Central memory CD8-positive, alpha-beta T cell (primary cell): ENCODE measurements at regions not wholly inside any gene's neighbourhood (a gene's known extent, or its start where the extent isn't known, plus 50 kb on each side); places are given as distances from the start of the nearest gene placed in this dataset.

ENCODE experiments used
- ATAC-seq: fragments of 150-1000 bp; cut with Tn5 transposase; replicated peaks from 2 replicates; pipeline ENCODE4 v1.10.0; 2022; ENCODE audit warnings: mild to moderate bottlenecking, moderate FRiP score, moderate number of reproducible peaks; ENCODE audit not compliant: poor library complexity, severe bottlenecking; ENCODE audit errors: extremely low read depth
- DNase-seq, 2 donors: peaks; one replicate each; pipeline ENCODE4 v3.0.0; 2021; ENCODE audit warnings: low spot score in 2 of 2
- H3K27ac Mint-ChIP-seq: one replicate; pipeline ENCODE4 v1.8.0; 2022; ENCODE audit warnings: low read depth, mild to moderate bottlenecking, moderate library complexity, mixed read lengths
- H3K27me3 Mint-ChIP-seq: one replicate; pipeline ENCODE4 v1.8.0; 2022; ENCODE audit warnings: mixed read lengths
- H3K36me3 Mint-ChIP-seq: one replicate; pipeline ENCODE4 v1.8.0; 2022; ENCODE audit warnings: mild to moderate bottlenecking, moderate library complexity, mixed read lengths; ENCODE audit not compliant: insufficient read depth
- H3K4me1 Mint-ChIP-seq: one replicate; pipeline ENCODE4 v1.8.0; 2022; ENCODE audit warnings: mixed read lengths
- H3K4me3 Mint-ChIP-seq: one replicate; pipeline ENCODE4 v1.8.0; 2022; ENCODE audit warnings: mild to moderate bottlenecking, moderate library complexity, mixed read lengths
- H3K9me3 Mint-ChIP-seq: one replicate; pipeline ENCODE4 v1.8.0; 2022; ENCODE audit warnings: mixed read lengths

- H3K27ac Mint-ChIP-seq: no peak overlapping the region
- H3K27me3 Mint-ChIP-seq: no peaks in the 10 kb centered on the region
- H3K9me3 Mint-ChIP-seq: peaks cover 19% of the 10 kb centered on the region
- H3K4me3 Mint-ChIP-seq: no peak overlapping the region
- DNase-seq: no peak
- H3K4me1 Mint-ChIP-seq: no peaks in the 10 kb centered on the region
- no peak for ATAC-seq
- no peaks in the 10 kb centered on the region for H3K36me3 Mint-ChIP-seq
Observed at GRCh38 chr11:80083531-80083951, 642.7 kb upstream of the TENM4 start.

GRCh38 chr11:80082406-80082805, 641.6 kb upstream of the TENM4 start:
- Mint-ChIP-seq H3K27ac (no peak overlapping the region), H3K4me1 (no peaks in the 10 kb centered on the region), H3K36me3 (no peaks in the 10 kb centered on the region), H3K27me3 (no peaks in the 10 kb centered on the region), H3K4me3 (no peak overlapping the region), H3K9me3 (peaks cover 21% of the 10 kb centered on the region)
- DNase-seq: no peak
- no peak for ATAC-seq

GRCh38 chr11:80077113-80077512, 636.3 kb upstream of the TENM4 start:
- no peaks in the 10 kb centered on the region for H3K27me3 Mint-ChIP-seq
- no peak for DNase-seq
- no peaks in the 10 kb centered on the region for H3K36me3 Mint-ChIP-seq
- H3K27ac Mint-ChIP-seq: no peak overlapping the region
- ATAC-seq: no peak
- peaks cover 26% of the 10 kb centered on the region for H3K9me3 Mint-ChIP-seq
- no peak overlapping the region for H3K4me3 Mint-ChIP-seq
- H3K4me1 Mint-ChIP-seq: no peaks in the 10 kb centered on the region

- no peaks in the 10 kb centered on the region for H3K4me1 Mint-ChIP-seq
- H3K36me3 Mint-ChIP-seq: no peaks in the 10 kb centered on the region
- DNase-seq (no peak), ATAC-seq (no peak)
- no peak overlapping the region for H3K27ac Mint-ChIP-seq
- H3K27me3 Mint-ChIP-seq: no peaks in the 10 kb centered on the region
- H3K9me3 Mint-ChIP-seq: peaks cover 26% of the 10 kb centered on the region
- no peak overlapping the region for H3K4me3 Mint-ChIP-seq
Observed at GRCh38 chr11:80074837-80075236, 634.0 kb upstream of the TENM4 start.

- H3K27me3 Mint-ChIP-seq: no peaks in the 10 kb centered on the region
- ATAC-seq: no peak
- H3K4me3 Mint-ChIP-seq: no peak overlapping the region
- DNase-seq: no peak
- H3K4me1 Mint-ChIP-seq: no peaks in the 10 kb centered on the region
- peaks cover 1% of the 10 kb centered on the region for H3K36me3 Mint-ChIP-seq
- H3K27ac Mint-ChIP-seq: no peak overlapping the region
- H3K9me3 Mint-ChIP-seq: peaks cover 16% of the 10 kb centered on the region
Observed at GRCh38 chr11:80066291-80066690, 625.5 kb upstream of the TENM4 start.

GRCh38 chr11:80065086-80065485, 624.3 kb upstream of the TENM4 start:
- H3K4me1 Mint-ChIP-seq: no peaks in the 10 kb centered on the region
- no peak overlapping the region for H3K4me3 Mint-ChIP-seq
- no peak overlapping the region for H3K27ac Mint-ChIP-seq
- no peaks in the 10 kb centered on the region for H3K27me3 Mint-ChIP-seq
- peaks cover 26% of the 10 kb centered on the region for H3K9me3 Mint-ChIP-seq
- peaks cover 1% of the 10 kb centered on the region for H3K36me3 Mint-ChIP-seq
- ATAC-seq: no peak
- DNase-seq: no peak

- H3K27me3 Mint-ChIP-seq: no peaks in the 10 kb centered on the region
- no peaks in the 10 kb centered on the region for H3K4me1 Mint-ChIP-seq
- H3K9me3 Mint-ChIP-seq: peaks cover 31% of the 10 kb centered on the region
- no peak overlapping the region for H3K27ac Mint-ChIP-seq
- DNase-seq (no peak), ATAC-seq (no peak)
- no peak overlapping the region for H3K4me3 Mint-ChIP-seq
- peaks cover 1% of the 10 kb centered on the region for H3K36me3 Mint-ChIP-seq
Observed at GRCh38 chr11:80061056-80061455, 620.2 kb upstream of the TENM4 start.

- H3K4me3 Mint-ChIP-seq: no peak overlapping the region
- H3K9me3 Mint-ChIP-seq: peaks cover 23% of the 10 kb centered on the region
- no peaks in the 10 kb centered on the region for H3K36me3 Mint-ChIP-seq
- H3K4me1 Mint-ChIP-seq: no peaks in the 10 kb centered on the region
- no peaks in the 10 kb centered on the region for H3K27me3 Mint-ChIP-seq
- no peak for DNase-seq
- H3K27ac Mint-ChIP-seq: no peak overlapping the region
- no peak for ATAC-seq
Observed at GRCh38 chr11:80054582-80055165, 613.8 kb upstream of the TENM4 start.

- ATAC-seq: no peak
Observed at GRCh38 chr11:80048513-80048912, 607.7 kb upstream of the TENM4 start.

GRCh38 chr11:80041136-80042000, 600.5 kb upstream of the TENM4 start:
- no peak for ATAC-seq
- no peaks in the 10 kb centered on the region for H3K36me3 Mint-ChIP-seq
- H3K27me3 Mint-ChIP-seq: no peaks in the 10 kb centered on the region
- no peaks in the 10 kb centered on the region for H3K4me1 Mint-ChIP-seq
- DNase-seq: no peak
- no peak overlapping the region for H3K4me3 Mint-ChIP-seq
- H3K27ac Mint-ChIP-seq: no peak overlapping the region
- peaks cover 12% of the 10 kb centered on the region for H3K9me3 Mint-ChIP-seq

More at GRCh38 chr11:80048513-80048912, 607.7 kb upstream of the TENM4 start:
- H3K27ac Mint-ChIP-seq: no peak overlapping the region
- H3K9me3 Mint-ChIP-seq: peaks cover 12% of the 10 kb centered on the region
- DNase-seq: no peak
- H3K4me3 Mint-ChIP-seq: no peak overlapping the region
- no peaks in the 10 kb centered on the region for H3K4me1 Mint-ChIP-seq
- no peaks in the 10 kb centered on the region for H3K27me3 Mint-ChIP-seq
- no peaks in the 10 kb centered on the region for H3K36me3 Mint-ChIP-seq

- DNase-seq: no peak
- H3K4me3 Mint-ChIP-seq: no peak overlapping the region
- H3K4me1 Mint-ChIP-seq: no peaks in the 10 kb centered on the region
- no peaks in the 10 kb centered on the region for H3K36me3 Mint-ChIP-seq
- ATAC-seq: no peak
- H3K9me3 Mint-ChIP-seq: peaks cover 5% of the 10 kb centered on the region
- H3K27ac Mint-ChIP-seq: no peak overlapping the region
- no peaks in the 10 kb centered on the region for H3K27me3 Mint-ChIP-seq
Observed at GRCh38 chr11:80034801-80035200, 594.0 kb upstream of the TENM4 start.

- no peaks in the 10 kb centered on the region for H3K36me3 Mint-ChIP-seq
- H3K4me3 Mint-ChIP-seq: no peak overlapping the region
- no peak overlapping the region for H3K27ac Mint-ChIP-seq
- H3K9me3 Mint-ChIP-seq: peaks cover 12% of the 10 kb centered on the region
- H3K27me3 Mint-ChIP-seq: no peaks in the 10 kb centered on the region
- ATAC-seq: no peak
- DNase-seq: no peak
- no peaks in the 10 kb centered on the region for H3K4me1 Mint-ChIP-seq
Observed at GRCh38 chr11:80031014-80031600, 590.3 kb upstream of the TENM4 start.

- Mint-ChIP-seq H3K36me3 (no peaks in the 10 kb centered on the region), H3K4me1 (no peaks in the 10 kb centered on the region), H3K4me3 (no peak overlapping the region), H3K27me3 (no peaks in the 10 kb centered on the region), H3K9me3 (peaks cover 27% of the 10 kb centered on the region), H3K27ac (no peak overlapping the region)
- DNase-seq (no peak), ATAC-seq (no peak)
Observed at GRCh38 chr11:80028998-80029397, 588.2 kb upstream of the TENM4 start.
